NCI-H1092 (cell line): ENCODE measurements at regions not wholly inside any gene's neighbourhood (a gene's known extent, or its start where the extent isn't known, plus 50 kb on each side); places are given as distances from the start of the nearest gene placed in this dataset.
"Not testable (repeated sequence)": the region's sequence is repeated elsewhere in the genome, so short reads cannot be mapped to it uniquely, and the experiment has no call there.

ENCODE experiments used
- DNase-seq: peaks from one replicate; lab custom pipeline; 2025; lab: John Stamatoyannopoulos, UW

DNA sequence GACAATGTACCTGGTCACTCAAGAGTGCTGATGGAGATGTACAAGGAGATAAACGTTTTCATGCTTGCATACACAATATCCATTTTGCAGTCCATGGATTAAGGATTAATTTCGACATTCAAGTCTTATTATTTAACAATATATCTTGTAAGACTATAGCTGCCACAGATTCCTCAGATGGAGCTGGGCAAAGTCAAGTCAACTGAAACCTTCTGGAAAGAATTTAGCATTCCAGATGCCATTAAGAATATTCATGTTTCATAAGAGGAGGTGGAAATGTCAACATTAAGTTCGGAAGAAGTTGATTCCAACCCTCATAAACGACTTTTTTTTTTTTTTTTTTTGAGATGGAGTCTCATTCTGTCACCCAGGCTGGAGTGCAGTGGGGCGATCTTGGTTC is 126.0 kb downstream of the SHANK2 start:
- not testable (repeated sequence) for DNase-seq

DNA sequence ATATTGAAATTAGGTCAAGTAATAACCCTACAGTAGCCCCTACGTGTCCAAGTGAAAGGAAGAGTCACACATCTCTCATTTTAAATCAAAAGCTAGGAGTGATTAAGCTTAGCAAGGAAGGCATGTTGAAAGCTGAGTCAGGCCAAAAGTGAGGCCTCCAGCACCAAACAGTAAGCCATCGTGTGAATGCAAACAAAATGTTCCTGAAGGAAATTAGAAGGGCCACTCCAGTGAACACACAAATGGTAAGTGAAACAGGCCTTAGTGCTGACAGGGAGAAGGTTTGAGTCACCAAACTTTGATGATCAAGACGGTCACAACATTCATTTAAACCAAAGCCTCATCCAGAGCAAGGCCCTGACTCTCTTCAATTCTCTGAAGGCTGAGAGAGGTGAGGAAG is 127.2 kb downstream of the SHANK2 start:
- no peak for DNase-seq

DNA sequence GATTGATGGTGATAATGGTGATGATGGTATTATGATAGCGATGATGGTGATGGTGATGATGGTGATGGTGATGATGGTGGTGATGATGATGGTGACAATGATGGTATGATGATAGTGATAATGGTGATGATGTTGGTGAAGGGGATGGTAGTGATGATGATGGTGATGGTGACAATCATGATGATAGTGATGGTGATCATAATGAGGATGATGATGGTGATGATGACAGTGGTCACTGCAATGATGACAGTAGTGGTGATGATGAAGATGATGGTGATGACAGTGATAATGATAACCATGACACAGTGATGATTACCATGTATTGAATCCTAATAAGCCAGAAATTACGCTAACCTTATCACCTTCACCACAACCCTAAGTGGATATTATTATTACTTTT is 128.2 kb downstream of the SHANK2 start:
- no peak for DNase-seq

DNA sequence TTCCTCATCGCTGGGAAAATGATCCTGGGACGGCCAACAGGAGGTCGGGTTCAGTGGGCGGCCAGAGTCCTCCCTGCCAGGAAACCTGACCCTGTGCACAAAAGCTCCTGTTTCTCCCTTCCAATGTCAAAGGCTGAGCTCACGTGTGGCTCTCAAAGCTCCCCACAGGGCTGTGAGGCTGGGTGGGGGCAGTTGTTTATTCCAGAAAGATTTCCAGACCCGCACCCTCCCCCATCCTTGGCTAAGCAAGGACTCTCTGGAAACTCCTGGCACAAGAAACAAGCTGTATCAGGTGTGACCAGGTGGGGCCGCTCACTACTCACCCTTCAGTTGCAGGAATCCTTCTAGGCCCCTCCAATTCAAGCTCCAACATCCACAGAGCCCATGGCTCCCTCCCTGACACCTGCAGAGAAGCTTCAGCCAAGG is 131.9 kb downstream of the SHANK2 start:
- peak; percentile 83 for DNase-seq

DNA sequence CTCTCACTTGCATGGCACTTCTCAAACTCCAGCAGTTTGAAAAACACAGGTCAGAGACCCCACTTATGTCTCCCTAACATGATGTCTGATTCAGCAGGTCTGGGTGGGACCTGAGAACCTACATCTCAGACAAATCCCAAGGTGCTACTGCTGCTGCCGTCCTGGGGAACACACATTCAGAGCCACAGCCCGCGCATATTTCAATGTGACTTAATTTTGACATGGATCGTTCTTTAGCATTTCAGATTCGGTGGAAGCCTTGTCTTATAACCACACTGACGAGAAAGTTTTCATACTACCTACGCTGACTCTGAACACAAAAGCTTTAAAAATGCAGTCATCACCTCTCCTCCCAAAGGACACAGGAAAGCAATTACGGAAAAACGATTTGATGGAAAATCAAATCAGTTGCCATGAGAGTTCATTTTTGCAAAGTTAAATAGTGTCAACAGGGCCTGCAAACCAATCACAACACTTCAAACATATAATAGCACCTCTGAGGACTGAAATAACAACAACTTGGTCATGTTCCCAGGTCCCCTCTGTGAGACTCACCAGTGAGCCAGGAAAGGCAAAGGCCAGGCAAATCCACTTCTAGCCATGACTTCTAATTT is 132.6 kb downstream of the SHANK2 start:
- peak; percentile 26 for DNase-seq

DNA sequence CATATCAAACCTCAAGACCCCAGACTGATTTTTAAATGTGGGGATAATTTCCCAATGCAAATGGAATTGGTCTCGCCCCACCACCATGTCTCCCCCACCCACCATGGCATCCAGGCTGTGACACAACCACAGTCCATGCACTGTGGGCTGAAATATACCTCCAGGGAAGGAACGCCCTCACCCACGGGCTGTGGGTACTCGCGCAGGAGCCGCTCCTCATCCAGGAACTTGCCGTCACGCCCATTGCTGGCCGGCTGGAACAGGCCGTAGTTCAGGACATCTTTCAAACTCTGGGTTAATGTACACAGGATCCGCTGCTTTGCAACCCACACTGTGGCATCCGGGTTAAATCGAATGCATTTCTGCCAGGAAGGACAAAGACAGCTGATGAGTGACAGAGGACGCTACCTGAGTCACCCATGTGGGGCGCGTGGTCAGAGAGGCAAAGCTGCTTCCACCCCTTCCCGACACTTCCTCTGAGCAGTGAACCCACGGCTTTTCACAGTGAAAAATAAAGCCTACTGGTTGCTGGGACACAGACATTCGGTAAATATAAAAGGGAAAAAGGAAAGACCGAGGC is 133.6 kb downstream of the SHANK2 start:
- no peak for DNase-seq

DNA sequence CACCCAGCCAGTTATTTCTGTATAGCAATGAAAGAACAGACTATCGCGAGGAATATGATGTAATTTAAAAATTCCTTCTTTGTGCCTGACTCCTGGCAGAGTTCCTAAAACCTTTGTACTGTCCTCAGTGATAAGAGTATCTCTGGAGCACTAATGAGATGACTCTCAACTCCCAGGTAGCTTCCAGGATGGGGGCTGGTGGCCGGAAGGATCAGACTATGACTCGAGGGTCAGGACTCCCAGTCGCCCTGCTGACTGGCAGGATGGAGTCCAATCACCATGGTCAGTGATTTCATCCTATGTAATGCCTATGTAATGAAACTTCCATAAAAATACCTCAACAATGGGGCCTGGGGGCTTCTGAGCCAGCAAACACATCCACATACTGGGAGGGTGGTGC is 135.1 kb downstream of the SHANK2 start:
- no peak for DNase-seq

DNA sequence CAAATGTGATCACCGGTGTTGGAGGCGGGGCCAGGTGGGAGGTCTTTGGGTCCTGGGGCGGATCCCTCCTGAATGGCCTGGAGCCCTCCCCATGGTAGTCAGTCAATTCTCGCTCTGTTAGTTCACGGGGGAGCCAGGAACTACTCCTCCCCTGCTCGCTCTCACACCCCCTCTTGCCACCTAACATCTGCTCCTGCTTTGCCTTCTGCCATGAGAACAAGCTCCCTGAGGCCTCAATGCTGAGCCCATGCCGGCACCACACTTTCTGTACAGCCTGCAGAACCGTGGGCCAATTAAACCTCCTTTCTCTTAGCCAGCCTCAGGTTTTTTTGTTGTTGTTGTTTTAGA is 135.7 kb downstream of the SHANK2 start:
- no peak for DNase-seq

DNA sequence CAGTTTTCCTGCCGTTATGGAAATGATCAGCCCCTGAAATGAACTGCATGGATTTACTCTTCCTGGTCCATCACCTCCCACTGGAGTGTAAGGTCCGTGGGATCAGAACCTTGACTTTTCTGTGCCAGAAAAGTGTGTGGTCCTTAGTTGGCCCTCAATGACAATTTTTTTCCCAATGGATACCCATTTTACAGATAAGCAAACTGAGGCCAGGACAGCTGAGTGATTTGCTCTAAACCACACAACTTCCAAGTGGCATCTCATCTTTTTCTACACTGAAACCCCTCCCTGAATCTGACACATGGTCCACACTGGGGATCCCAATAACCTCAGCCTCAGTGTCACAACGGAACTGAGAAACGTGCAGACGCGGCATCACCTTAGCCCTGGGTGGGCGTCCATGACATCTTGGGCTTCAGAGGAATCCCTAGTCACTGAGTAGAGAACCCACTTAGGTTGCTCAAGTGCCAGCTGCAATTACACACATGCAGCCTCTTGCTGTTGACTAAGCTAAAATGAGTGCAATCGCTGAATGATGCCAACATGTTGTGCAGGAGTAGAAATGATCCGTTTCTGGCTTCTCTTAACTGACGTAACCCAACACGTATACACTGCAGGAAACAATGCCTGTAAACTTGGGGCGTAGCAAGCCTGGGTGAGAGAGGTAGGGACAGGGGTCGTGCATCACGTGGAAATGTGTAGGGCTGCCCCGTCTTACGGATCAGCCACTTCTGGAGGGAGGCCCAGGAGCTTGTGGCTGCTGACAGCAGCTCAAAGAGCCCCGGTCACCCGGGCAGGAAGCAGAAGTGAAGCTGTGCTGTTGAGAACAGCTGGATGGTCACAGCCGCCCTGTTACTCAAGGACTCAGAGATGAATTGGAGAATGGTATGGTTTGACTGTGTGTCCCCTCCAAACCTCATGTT is 136.3 kb downstream of the SHANK2 start:
- DNase-seq, result no peak

DNA sequence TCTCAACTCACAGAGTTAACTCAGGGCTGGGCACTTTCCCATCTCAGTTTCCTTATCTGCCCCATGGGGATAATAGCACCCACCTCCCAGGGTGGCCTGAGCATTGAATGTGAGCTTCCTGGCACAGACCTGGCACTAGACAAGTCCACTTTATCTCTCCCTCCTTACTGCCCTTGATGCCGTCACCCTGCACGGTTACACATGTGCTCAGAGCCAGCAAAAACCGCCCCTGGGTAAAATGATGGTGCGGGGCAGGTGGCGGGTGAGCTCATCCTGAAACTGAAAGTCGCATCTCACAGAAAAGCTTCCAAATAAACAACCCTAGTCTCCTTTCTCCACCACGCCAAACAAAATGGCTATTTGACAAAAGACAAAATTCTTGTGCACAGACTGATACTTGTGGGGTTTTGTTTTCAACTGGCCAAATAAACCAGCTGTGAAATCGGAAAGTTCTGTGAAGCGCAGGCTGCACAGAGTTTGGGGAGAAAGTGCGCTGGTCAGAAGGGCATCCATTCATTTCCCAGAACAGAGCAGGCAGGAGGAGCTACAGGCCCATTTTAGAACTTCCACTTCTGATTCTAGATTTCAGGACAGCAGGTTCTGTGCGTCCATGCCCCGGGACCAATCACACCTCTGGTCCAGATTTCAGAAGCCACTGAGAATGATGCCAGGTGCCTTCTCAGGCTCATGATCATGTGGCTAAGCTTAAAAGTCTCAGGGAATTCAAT is 138.1 kb downstream of the SHANK2 start:
- no peak for DNase-seq

DNA sequence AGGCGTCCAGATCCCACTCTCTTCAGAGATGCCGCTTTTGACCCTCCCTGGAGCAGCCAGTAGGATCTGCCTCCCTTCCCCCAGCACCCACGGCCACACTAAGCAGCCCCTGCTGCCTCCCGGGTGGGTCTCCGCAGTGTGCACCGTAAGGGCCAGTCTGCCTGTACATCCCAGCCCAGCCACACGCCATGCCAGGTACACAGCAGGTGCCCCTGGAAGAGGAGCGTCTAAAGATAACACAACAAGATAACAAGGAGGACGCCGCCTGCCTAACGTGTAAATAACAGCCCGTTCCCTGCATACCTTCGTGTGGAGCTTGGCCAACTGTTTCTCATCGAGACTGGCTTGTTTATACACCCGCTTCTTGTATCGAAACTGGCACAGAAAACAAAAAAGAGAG is 139.4 kb downstream of the SHANK2 start:
- no peak for DNase-seq

DNA sequence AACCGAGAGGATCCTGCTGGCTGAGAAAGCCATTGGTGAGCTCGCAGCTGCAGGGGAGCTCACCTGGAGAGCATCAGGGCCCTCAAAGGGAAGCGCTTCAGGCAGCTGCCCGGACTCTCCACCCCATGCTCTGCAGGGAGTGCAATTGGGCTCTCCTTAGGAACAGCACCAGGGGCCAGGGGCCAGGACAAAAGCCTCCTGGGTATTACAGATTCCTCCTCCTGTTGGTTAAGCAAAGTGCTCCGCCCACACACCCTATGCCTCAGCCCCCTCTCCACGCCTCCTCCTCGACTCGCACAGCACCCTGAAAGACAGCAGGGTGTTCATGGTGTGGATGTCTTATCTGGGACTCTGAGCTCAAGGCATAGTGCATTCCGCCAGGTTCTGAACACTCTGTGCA is 139.9 kb downstream of the SHANK2 start:
- no peak for DNase-seq

DNA sequence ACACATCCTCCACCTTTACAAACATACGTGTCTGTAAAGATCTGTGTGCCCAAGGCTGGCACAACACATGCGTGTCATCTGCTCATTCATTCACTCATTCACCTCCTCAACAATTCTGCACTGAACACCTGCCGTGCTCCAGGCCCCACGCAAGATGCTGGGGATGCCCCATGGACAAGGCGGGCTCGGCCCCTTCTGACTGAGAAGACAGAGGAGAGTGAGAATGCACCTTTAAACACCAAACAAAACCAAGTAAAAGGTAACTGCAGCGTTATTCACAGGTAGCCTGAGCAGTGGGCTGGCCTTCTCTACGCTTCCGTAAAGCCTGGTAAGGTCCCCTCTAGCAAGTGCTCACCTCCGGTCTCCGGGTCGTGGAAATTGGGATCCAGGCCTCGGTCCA is 142.8 kb downstream of the SHANK2 start:
- DNase-seq, result no peak

DNA sequence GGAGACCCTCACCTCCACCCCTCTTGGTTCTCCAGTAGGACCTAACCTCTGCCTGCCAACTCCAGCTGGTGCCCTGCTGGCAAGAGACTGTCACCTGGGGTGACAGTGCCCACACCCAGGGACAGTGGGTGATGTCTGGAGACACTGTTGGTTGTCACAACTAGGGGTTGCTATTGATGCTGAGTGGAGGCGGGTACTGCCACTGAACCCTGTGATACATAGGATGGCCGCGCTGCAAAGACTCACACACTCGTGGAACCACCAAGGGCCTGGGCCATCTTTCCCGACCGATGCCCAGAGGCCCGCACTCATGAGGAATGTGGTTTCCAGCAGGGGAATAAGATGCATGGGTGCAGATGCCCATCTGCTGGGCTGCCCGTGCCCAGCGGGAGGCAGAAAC is 143.2 kb downstream of the SHANK2 start:
- no peak for DNase-seq

DNA sequence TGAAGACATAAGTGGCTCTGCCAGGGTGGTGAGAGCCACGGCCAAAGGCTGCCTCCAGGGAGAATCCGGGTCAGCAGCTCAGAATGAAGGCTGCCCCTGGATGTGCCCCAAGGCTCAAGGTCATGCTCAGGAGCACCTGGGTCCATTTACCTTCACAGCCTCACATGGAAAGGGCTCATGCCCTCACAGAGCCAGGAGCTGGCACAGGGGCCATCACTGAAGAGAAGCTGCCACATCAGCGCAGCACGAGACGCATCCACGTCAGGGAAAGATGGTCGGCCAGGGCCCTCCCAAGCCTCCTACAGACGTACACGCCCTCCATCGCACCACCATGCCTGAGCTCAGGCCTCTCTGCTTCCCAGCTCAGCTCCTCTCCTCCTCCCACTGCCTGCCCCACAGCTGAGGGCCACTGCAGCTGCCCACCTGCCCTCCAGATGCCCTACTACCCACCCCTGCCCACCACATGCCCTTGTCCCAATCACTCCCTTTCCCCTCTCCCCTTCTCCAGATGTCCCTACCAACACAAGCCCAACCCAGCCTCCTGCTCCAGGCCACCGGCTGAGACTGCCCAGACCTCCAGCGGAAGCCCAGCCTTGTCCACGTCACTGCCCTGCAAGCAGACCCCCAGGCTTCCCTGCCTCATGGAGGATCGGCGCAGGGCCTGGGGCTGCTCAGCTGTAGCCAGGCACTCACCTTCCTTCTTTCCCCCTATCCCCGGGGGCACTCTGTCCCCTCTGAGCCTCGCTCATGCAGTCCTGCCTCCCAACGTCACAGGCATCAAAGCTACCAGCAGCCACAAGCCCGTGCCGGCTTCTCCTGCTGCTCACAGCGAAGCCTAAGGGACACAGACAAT is 144.1 kb downstream of the SHANK2 start:
- DNase-seq, result no peak

DNA sequence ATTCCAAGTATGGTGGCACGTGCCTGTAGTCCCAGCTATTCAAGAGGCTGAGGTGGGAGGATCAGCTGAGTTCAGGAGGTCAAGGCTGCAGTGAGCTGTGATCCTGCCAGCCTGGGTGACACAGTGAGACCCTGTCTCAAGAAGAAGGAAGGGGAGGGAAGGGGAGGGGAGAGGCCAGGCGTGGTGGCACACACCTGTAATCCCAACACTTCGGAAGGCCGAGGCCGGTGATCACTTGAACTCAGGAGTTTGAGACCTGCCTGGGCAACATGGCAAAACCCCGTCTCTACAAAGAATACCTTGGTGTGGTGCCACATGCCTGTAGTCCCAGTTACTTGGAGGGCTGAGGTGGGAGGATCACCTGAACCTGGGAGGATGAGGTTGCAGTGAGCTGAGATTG is 145.7 kb downstream of the SHANK2 start:
- no peak for DNase-seq

DNA sequence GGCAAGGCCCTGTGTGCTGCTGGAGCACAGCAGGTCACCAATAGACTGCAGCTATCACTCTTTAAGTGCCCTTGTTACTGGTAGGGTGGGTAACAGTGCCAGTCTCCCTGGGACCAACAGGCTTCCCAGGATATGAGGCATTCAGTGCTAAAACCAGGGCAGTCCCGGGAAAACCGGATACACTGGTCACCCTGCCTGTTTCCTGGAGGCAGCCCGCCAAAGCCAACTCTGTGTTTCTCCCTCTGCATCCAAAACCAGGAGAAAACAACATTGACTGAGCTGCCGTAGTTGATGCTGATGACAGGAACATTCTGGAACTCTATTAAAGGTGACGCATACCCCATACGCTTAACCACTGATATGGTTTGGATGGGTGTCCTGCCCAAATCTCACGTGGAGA is 149.1 kb downstream of the SHANK2 start:
- DNase-seq, result no peak

DNA sequence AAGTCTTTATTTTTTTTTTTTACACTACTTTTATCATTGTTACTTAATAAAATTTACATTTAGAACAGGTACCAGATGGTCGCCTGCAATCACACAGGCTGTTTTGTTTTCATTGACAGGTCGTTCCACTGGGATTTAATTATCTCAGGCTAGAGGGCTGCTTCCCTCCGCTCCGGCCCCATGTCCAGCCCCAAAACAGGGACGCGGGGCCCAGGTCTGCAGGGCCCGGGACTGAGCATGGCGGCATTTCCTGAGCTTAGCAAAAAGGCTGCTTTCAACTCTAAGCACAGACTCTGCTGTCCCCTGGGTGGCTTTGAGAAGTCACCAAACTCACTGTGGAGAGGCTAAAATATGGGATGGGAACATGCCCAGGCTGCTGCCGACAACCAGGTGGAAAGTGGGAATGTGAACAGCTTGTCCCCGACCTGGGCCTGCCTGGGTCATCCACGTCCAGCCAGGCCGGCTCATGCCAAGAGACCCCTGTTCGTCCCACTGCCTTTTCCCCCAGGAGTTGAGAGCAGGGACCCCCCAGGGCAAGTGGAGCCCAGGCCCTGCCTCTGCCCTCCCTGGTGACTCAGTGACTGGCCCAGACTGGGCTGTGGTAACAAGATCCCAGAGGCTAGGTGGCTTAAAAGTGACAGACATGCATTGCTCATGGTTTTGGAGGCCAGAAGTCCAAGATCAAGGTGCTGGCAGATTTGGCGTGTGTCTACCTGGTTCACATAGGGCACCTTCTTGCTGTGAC is 150.0 kb downstream of the SHANK2 start:
- no peak for DNase-seq

DNA sequence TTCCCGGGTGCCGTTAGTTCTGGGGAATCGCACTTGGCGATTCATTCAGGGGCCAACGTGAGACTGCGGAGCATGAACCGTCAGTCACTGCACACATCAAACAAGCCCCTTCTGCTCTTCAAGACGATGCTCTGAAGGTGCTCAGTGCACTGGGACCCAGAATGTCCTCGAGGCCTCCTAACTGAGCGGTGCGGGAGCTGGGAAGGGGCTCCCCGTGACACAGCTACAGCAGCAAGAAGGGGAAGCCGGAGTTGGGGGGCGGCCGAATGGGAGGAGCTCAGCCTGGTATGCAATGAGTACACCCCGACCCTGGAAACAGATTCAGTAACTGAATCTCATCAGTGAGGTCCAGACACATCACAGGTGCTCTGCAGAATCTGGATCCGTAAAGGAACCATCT is 150.8 kb downstream of the SHANK2 start:
- DNase-seq, result no peak

DNA sequence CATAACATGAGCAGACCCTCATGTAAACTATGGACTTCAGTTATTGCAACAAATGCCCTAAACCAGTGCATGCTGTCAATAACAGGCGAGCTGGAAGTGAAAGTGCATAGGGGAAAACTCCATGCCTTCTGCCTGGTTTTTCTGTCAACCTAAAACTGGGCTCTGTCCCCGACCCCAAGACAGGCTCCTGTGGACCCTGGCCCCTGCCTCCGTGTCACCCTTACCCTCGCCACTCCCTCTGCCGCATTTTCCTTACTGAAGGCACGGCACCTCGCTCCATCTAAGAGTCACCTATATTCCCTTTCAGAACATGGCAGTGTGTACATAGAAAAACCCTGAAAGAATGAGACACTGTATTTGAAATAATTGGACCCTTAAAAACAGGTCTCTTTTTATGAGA is 151.3 kb downstream of the SHANK2 start:
- no peak for DNase-seq

DNA sequence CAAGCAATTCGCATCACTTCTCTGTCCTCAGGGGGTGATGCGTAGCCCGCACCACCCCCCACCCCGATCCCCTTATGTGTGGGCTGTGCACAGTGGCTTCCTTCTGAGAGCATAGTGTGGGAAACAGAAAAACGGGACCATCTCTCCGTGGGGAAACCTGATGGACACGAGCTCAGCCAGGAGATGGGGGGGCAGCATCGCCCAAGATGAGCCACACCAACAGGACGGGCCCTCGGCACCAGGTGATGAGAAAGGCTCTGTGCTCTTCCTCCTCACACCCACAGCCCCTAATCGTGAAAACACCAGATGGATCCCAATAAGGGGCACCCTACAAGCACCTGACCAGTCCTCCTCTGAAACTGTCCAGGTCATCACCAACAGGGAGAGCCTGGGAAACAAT is 153.6 kb downstream of the SHANK2 start:
- no peak for DNase-seq
